Keratinocyte (primary cell): ENCODE measurements at regions not wholly inside any gene's neighbourhood (a gene's known extent, or its start where the extent isn't known, plus 50 kb on each side); places are given as distances from the start of the nearest gene placed in this dataset.

Experiments
- EZH2 ChIP-seq: IDR thresholded peaks from one replicate; pipeline ENCODE4 v1.6.1; 2012; ENCODE audit warnings: inconsistent platforms, mild to moderate bottlenecking, low read length, moderate library complexity
- TF ChIP-seq, protein P1 (sequence below), 3 experiments: IDR thresholded peaks in 1 of 3; conservative IDR thresholded peaks in 1 of 3; optimal IDR thresholded peaks in 1 of 3; 2 replicates in 2 of 3; 3 replicates in 1 of 3; pipeline versions ENCODE3 to v1.5.1; 2011; ENCODE audit warnings: low read length in 3 of 3, mild to moderate bottlenecking in 3 of 3, moderate library complexity in 2 of 3, control low read depth in 1 of 3, inconsistent platforms in 1 of 3; ENCODE audit not compliant: insufficient read depth in 2 of 3; ENCODE audit errors: extremely low read depth in 1 of 3

DNA sequence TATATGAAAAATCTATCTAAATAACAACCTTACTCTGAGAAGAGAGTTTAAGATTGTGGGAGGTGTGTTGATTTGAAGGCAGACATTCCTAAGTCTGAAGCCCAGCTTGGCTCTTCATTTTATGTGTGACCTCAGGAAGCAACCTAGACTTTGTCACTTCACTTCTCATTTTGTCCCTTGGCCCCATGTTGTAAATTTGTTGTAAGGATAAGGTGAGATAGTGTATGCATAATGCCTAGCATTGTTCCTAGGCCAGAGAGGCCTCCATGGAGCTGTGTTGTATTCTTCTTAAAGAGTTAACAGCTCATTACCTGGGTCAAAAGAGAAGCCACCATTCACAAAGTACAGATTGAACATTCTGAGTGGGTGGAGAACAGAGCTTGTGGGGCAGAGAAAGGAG, 1084.4 kb upstream of the SLIT2 start:
- TF ChIP-seq, protein P1, sequence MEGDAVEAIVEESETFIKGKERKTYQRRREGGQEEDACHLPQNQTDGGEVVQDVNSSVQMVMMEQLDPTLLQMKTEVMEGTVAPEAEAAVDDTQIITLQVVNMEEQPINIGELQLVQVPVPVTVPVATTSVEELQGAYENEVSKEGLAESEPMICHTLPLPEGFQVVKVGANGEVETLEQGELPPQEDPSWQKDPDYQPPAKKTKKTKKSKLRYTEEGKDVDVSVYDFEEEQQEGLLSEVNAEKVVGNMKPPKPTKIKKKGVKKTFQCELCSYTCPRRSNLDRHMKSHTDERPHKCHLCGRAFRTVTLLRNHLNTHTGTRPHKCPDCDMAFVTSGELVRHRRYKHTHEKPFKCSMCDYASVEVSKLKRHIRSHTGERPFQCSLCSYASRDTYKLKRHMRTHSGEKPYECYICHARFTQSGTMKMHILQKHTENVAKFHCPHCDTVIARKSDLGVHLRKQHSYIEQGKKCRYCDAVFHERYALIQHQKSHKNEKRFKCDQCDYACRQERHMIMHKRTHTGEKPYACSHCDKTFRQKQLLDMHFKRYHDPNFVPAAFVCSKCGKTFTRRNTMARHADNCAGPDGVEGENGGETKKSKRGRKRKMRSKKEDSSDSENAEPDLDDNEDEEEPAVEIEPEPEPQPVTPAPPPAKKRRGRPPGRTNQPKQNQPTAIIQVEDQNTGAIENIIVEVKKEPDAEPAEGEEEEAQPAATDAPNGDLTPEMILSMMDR (optimal IDR thresholded peaks at IDR 0.05 in 1 of 3, IDR thresholded peaks at IDR 0.05 in 1 of 3, conservative IDR thresholded peaks at IDR 0.05 in 1 of 3; ENCODE audit: extremely low read depth in 1 of 3, insufficient read depth in 2 of 3, low read length in 3 of 3) = no peak
- TF ChIP-seq EZH2 = no peak
